ENCODE measurements at regions not wholly inside any gene's neighbourhood (a gene's known extent, or its start where the extent isn't known, plus 50 kb on each side); places are given as distances from the start of the nearest gene placed in this dataset.

GRCh38 chr12:97764700-97765099 lies 302.1 kb downstream of the RMST start:
- TF ChIP-seq, protein P1, sequence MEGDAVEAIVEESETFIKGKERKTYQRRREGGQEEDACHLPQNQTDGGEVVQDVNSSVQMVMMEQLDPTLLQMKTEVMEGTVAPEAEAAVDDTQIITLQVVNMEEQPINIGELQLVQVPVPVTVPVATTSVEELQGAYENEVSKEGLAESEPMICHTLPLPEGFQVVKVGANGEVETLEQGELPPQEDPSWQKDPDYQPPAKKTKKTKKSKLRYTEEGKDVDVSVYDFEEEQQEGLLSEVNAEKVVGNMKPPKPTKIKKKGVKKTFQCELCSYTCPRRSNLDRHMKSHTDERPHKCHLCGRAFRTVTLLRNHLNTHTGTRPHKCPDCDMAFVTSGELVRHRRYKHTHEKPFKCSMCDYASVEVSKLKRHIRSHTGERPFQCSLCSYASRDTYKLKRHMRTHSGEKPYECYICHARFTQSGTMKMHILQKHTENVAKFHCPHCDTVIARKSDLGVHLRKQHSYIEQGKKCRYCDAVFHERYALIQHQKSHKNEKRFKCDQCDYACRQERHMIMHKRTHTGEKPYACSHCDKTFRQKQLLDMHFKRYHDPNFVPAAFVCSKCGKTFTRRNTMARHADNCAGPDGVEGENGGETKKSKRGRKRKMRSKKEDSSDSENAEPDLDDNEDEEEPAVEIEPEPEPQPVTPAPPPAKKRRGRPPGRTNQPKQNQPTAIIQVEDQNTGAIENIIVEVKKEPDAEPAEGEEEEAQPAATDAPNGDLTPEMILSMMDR (IDR thresholded peaks at IDR 0.05; ENCODE audit: low read depth, low read length), result no peak
- no peak overlapping the region for H3K4me3 ChIP-seq (ENCODE audit: low read depth, low read length)
- H3K9me3 ChIP-seq (ENCODE audit: severe bottlenecking), result peaks cover 10% of the 10 kb centered on the region
- H3K27ac ChIP-seq, result no peak overlapping the region
- DNase-seq, result no peak
- H3K27me3 ChIP-seq (ENCODE audit: insufficient read depth, low read depth, severe bottlenecking), result peaks cover 7% of the 10 kb centered on the region
- H3K36me3 ChIP-seq, result no peaks in the 10 kb centered on the region

DNA sequence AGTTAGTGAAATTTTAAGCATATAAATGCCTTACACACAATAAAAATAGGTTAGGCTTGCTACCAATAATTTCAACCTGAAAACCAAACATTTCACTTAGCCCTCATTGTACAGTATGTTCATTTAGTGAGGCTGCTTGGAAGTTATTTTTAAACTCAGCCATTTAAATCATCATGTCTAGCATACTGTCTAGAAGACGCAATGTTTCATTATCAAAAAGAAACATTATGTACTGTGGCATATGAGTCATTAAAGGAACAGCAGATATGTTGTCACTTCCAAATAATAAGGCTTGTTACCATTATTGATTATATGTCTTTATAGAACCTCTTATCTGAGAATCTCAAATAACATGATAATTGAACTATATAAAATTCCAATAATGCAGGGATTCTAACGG lies 304.7 kb downstream of the RMST start:
- H3K9me3 ChIP-seq (ENCODE audit: severe bottlenecking), result peaks cover 4% of the 10 kb centered on the region
- H3K27me3 ChIP-seq (ENCODE audit: insufficient read depth, low read depth, severe bottlenecking), result peaks cover 7% of the 10 kb centered on the region
- H3K36me3 ChIP-seq, result no peaks in the 10 kb centered on the region
- no peak for DNase-seq
- no peak overlapping the region for H3K4me3 ChIP-seq (ENCODE audit: low read depth, low read length)
- TF ChIP-seq, protein P1 (IDR thresholded peaks at IDR 0.05; ENCODE audit: low read depth, low read length), result no peak
- no peak overlapping the region for H3K27ac ChIP-seq

DNA sequence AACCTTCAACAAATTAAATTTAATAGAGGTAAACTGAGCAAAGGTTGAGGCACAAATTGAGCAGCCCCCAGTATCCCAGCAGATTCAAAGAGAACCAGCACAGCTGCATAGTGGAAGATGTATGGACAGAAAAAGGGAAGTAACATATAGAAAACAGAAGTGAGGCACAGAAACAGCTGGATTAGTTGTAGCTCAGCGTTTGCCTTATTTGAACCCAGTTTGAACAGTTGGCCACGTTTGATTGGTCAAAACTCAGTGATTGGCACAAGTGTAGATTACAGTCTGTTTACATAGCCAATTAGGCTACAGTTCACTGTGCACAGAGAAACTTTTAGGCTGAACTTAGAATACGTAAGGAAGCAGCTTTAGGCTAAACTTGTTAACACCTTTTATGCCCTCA lies 315.5 kb downstream of the RMST start:
- DNase-seq, result no peak
- no peaks in the 10 kb centered on the region for H3K9me3 ChIP-seq (ENCODE audit: severe bottlenecking)
- TF ChIP-seq, protein P1 (IDR thresholded peaks at IDR 0.05; ENCODE audit: low read depth, low read length), result no peak
- H3K4me3 ChIP-seq (ENCODE audit: low read depth, low read length), result no peak overlapping the region
- peaks cover 3% of the 10 kb centered on the region for H3K27me3 ChIP-seq (ENCODE audit: insufficient read depth, low read depth, severe bottlenecking)
- H3K36me3 ChIP-seq, result no peaks in the 10 kb centered on the region
- no peak overlapping the region for H3K27ac ChIP-seq

DNA sequence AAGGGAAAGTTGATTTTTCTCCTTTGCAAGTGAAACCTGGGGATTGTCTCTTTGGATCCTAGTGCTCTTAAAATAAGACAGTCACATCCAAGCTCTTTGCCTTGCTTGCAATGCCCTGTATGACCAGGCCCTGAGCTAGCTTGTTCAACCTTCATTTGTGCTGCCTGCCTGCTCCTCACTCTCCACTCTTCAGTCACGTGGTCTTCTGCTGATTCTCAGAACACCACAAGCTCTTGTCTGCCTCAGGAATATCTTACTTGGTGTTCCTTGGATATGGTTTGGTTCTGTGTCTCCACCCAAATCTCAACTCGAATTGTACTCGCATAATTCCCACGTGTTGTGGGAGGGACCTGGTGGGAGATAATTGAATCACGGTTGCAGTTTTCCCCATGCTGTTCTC lies 318.7 kb downstream of the RMST start:
- Histone ChIP-seq H3K36me3 (no peaks in the 10 kb centered on the region), H3K27me3 (ENCODE audit: insufficient read depth, low read depth, severe bottlenecking) (no peaks in the 10 kb centered on the region), H3K4me3 (ENCODE audit: low read depth, low read length) (no peak overlapping the region), H3K9me3 (ENCODE audit: severe bottlenecking) (no peaks in the 10 kb centered on the region), H3K27ac (no peak overlapping the region)
- TF ChIP-seq, protein P1 (IDR thresholded peaks at IDR 0.05; ENCODE audit: low read depth, low read length), result no peak
- DNase-seq, result no peak

GRCh38 chr12:97784904-97785303 lies 322.3 kb downstream of the RMST start:
- H3K27ac ChIP-seq, result no peak overlapping the region
- H3K36me3 ChIP-seq, result no peaks in the 10 kb centered on the region
- TF ChIP-seq, protein P1 (IDR thresholded peaks at IDR 0.05; ENCODE audit: low read depth, low read length), result no peak
- DNase-seq, result no peak
- H3K4me3 ChIP-seq (ENCODE audit: low read depth, low read length), result no peak overlapping the region
- no peaks in the 10 kb centered on the region for H3K9me3 ChIP-seq (ENCODE audit: severe bottlenecking)
- H3K27me3 ChIP-seq (ENCODE audit: insufficient read depth, low read depth, severe bottlenecking), result peaks cover 2% of the 10 kb centered on the region

DNA sequence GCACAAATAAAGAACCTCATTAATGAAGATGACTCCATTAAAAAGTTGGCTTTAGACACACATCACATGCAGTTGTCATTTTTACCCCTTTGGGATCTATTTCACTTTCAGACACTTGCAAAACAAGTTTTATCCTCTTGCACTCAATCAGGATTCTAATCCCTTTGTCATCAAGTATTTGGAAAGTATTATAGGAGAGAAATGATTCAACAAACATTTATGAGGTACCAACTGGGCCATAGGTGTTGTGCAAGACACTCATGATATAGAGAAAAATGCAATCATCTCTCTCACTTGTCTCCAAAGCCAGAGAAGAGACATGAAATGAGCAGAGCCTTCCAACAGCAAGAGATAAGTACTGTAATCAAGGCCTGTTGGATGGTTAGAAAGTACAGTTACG lies 327.7 kb downstream of the RMST start:
- no peaks in the 10 kb centered on the region for H3K36me3 ChIP-seq
- H3K27ac ChIP-seq, result no peak overlapping the region
- H3K4me3 ChIP-seq (ENCODE audit: low read depth, low read length), result no peak overlapping the region
- TF ChIP-seq, protein P1 (IDR thresholded peaks at IDR 0.05; ENCODE audit: low read depth, low read length), result no peak
- no peak for DNase-seq
- no peaks in the 10 kb centered on the region for H3K9me3 ChIP-seq (ENCODE audit: severe bottlenecking)
- H3K27me3 ChIP-seq (ENCODE audit: insufficient read depth, low read depth, severe bottlenecking), result peaks cover 2% of the 10 kb centered on the region

Data from WERI-Rb-1 (cell line).